ENCODE measurements at regions not wholly inside any gene's neighbourhood (a gene's known extent, or its start where the extent isn't known, plus 50 kb on each side); places are given as distances from the start of the nearest gene placed in this dataset.

DNA sequence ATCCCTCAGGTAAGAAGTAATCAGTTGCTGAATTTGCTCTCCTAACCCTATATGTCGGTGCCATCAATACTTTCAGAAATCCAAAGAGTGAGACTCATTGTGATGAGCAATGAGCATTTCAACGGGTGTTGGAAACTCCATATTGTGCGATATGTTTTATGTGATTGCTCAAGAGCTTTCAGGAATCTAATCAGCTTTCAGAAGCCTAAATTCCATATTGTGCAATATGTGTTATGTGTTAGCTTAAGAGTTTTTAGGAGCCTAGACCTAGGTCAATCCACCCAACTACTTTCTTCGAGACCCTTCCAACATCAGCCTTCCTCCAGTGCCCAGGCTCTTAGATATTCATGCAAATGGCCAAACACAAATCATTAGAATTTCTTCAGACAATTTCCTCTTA lies 277.3 kb downstream of the DSC3 start:
- H3K79me2 ChIP-seq (ENCODE audit: control insufficient read depth, low read length), result no peaks in the 10 kb centered on the region
- H3K4me2 ChIP-seq (ENCODE audit: low read length), result no peak overlapping the region
- no peaks in the 10 kb centered on the region for H3K9me3 ChIP-seq (ENCODE audit: control insufficient read depth, insufficient read depth, low read length)
- H3F3A ChIP-seq (ENCODE audit: control insufficient read depth, insufficient read depth), result no peaks in the 10 kb centered on the region
- no peaks in the 10 kb centered on the region for H4K20me1 ChIP-seq (ENCODE audit: control insufficient read depth, insufficient read depth, low read depth, low read length)
- H3K4me1 ChIP-seq (ENCODE audit: control insufficient read depth, low read length), result no peaks in the 10 kb centered on the region
- no peaks in the 10 kb centered on the region for H3K27me3 ChIP-seq (ENCODE audit: control insufficient read depth, low read length)
- no peak overlapping the region for H3K27ac ChIP-seq (ENCODE audit: low read depth, low read length)
- H3K4me3 ChIP-seq (ENCODE audit: low read length), result no peak overlapping the region
- no peak for TF ChIP-seq EZH2phosphoT487 (IDR thresholded peaks at IDR 0.05; ENCODE audit: borderline replicate concordance, low read length)
- TF ChIP-seq, protein P1, sequence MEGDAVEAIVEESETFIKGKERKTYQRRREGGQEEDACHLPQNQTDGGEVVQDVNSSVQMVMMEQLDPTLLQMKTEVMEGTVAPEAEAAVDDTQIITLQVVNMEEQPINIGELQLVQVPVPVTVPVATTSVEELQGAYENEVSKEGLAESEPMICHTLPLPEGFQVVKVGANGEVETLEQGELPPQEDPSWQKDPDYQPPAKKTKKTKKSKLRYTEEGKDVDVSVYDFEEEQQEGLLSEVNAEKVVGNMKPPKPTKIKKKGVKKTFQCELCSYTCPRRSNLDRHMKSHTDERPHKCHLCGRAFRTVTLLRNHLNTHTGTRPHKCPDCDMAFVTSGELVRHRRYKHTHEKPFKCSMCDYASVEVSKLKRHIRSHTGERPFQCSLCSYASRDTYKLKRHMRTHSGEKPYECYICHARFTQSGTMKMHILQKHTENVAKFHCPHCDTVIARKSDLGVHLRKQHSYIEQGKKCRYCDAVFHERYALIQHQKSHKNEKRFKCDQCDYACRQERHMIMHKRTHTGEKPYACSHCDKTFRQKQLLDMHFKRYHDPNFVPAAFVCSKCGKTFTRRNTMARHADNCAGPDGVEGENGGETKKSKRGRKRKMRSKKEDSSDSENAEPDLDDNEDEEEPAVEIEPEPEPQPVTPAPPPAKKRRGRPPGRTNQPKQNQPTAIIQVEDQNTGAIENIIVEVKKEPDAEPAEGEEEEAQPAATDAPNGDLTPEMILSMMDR (IDR thresholded peaks at IDR 0.05; ENCODE audit: low read depth, low read length, poor library complexity, severe bottlenecking), result no peak
- no peaks in the 10 kb centered on the region for H3K36me3 ChIP-seq (ENCODE audit: control insufficient read depth, low read length)
- no peaks in the 10 kb centered on the region for H3K9me2 ChIP-seq (replicated peaks; ENCODE audit: control insufficient read depth, low read length)

GRCh38 chr18:30763902-30764350 lies 278.6 kb downstream of the DSC3 start:
- no peaks in the 10 kb centered on the region for H3K4me1 ChIP-seq (ENCODE audit: control insufficient read depth, low read length)
- no peak overlapping the region for H3K4me3 ChIP-seq (ENCODE audit: low read length)
- no peaks in the 10 kb centered on the region for H4K20me1 ChIP-seq (ENCODE audit: control insufficient read depth, insufficient read depth, low read depth, low read length)
- H3K79me2 ChIP-seq (ENCODE audit: control insufficient read depth, low read length), result no peaks in the 10 kb centered on the region
- H3F3A ChIP-seq (ENCODE audit: control insufficient read depth, insufficient read depth), result no peaks in the 10 kb centered on the region
- H3K4me2 ChIP-seq (ENCODE audit: low read length), result no peak overlapping the region
- H3K27ac ChIP-seq (ENCODE audit: low read depth, low read length), result no peak overlapping the region
- no peaks in the 10 kb centered on the region for H3K9me2 ChIP-seq (replicated peaks; ENCODE audit: control insufficient read depth, low read length)
- no peaks in the 10 kb centered on the region for H3K9me3 ChIP-seq (ENCODE audit: control insufficient read depth, insufficient read depth, low read length)
- no peaks in the 10 kb centered on the region for H3K36me3 ChIP-seq (ENCODE audit: control insufficient read depth, low read length)
- no peaks in the 10 kb centered on the region for H3K27me3 ChIP-seq (ENCODE audit: control insufficient read depth, low read length)
- TF ChIP-seq EZH2phosphoT487 (IDR thresholded peaks at IDR 0.05; ENCODE audit: borderline replicate concordance, low read length), result no peak
- TF ChIP-seq, protein P1 (IDR thresholded peaks at IDR 0.05; ENCODE audit: low read depth, low read length, poor library complexity, severe bottlenecking), result no peak

- H4K20me1 ChIP-seq (ENCODE audit: control insufficient read depth, insufficient read depth, low read depth, low read length), result no peaks in the 10 kb centered on the region
- no peak overlapping the region for H3K4me3 ChIP-seq (ENCODE audit: low read length)
- H3K79me2 ChIP-seq (ENCODE audit: control insufficient read depth, low read length), result no peaks in the 10 kb centered on the region
- no peaks in the 10 kb centered on the region for H3F3A ChIP-seq (ENCODE audit: control insufficient read depth, insufficient read depth)
- H3K9me3 ChIP-seq (ENCODE audit: control insufficient read depth, insufficient read depth, low read length), result peaks cover 4% of the 10 kb centered on the region; the same call in 1 of the 2 replicates
- H3K4me2 ChIP-seq (ENCODE audit: low read length), result no peak overlapping the region
- TF ChIP-seq EZH2phosphoT487 (IDR thresholded peaks at IDR 0.05; ENCODE audit: borderline replicate concordance, low read length), result no peak
- TF ChIP-seq, protein P1 (IDR thresholded peaks at IDR 0.05; ENCODE audit: low read depth, low read length, poor library complexity, severe bottlenecking), result no peak
- H3K36me3 ChIP-seq (ENCODE audit: control insufficient read depth, low read length), result no peaks in the 10 kb centered on the region
- no peak overlapping the region for H3K27ac ChIP-seq (ENCODE audit: low read depth, low read length)
- H3K27me3 ChIP-seq (ENCODE audit: control insufficient read depth, low read length), result no peaks in the 10 kb centered on the region
- no peaks in the 10 kb centered on the region for H3K9me2 ChIP-seq (replicated peaks; ENCODE audit: control insufficient read depth, low read length)
- no peaks in the 10 kb centered on the region for H3K4me1 ChIP-seq (ENCODE audit: control insufficient read depth, low read length)
Measured at GRCh38 chr18:30754846-30755245, 287.7 kb downstream of the DSC3 start.

All from DOHH2 (cell line).